Naive thymus-derived CD4-positive, alpha-beta T cell (primary cell): ENCODE measurements at regions not wholly inside any gene's neighbourhood (a gene's known extent, or its start where the extent isn't known, plus 50 kb on each side); places are given as distances from the start of the nearest gene placed in this dataset.

Source experiments
- ATAC-seq: fragments of 150-1000 bp; cut with Tn5 transposase; 2 replicates; pipeline ENCODE4 v1.10.0; 2021; ENCODE audit warnings: mild to moderate bottlenecking, moderate library complexity
- CTCF ChIA-PET: fragments of 350-600 bp; sonication (Branson Sonifier 250); formaldehyde crosslinking; loops from one replicate; lab custom pipeline; 2021; ENCODE audit warnings: antibody characterized with exemption; lab: Charles Lee
- POLR2A ChIA-PET: fragments of 350-600 bp; sonication (Branson Sonifier 250); formaldehyde crosslinking; loops from one replicate; lab custom pipeline; 2021; ENCODE audit warnings: antibody characterized with exemption, inconsistent platforms; lab: Charles Lee
- DNase-seq, 9 donors: peaks; one replicate each; pipeline versions ENCODE4 v3.0.0 to v3.0.0-alpha.2; 2020 to 2022; ENCODE audit warnings: mixed read lengths in 1 of 9
- H3K27ac ChIP-seq: one replicate; pipeline ENCODE4 v1.7.0; 2013; ENCODE audit warnings: mild to moderate bottlenecking, low read depth, low read length, moderate library complexity
- H3K27me3 ChIP-seq, 2 donors: one replicate each; pipeline ENCODE4 v1.7.0; 2013; ENCODE audit warnings: low read length in 2 of 2, mild to moderate bottlenecking in 2 of 2, moderate library complexity in 2 of 2; ENCODE audit not compliant: control insufficient read depth in 2 of 2, insufficient read depth in 2 of 2
- H3K36me3 ChIP-seq, 3 experiments: 1 replicate in 2 of 3; 2 replicates in 1 of 3; pipeline ENCODE4 v1.7.0; 2013; ENCODE audit warnings: low read length in 3 of 3, mild to moderate bottlenecking in 3 of 3, moderate library complexity in 1 of 3; ENCODE audit not compliant: insufficient read depth in 3 of 3, control insufficient read depth in 2 of 3
- H3K4me1 ChIP-seq, 2 donors: one replicate each; pipeline ENCODE4 v1.7.0; 2013; ENCODE audit warnings: low read length in 2 of 2, mild to moderate bottlenecking in 2 of 2, moderate library complexity in 1 of 2; ENCODE audit not compliant: control insufficient read depth in 2 of 2, insufficient read depth in 2 of 2
- H3K4me3 ChIP-seq: 2 replicates; pipeline ENCODE4 v1.7.0; 2013; ENCODE audit warnings: mild to moderate bottlenecking, low read length
- H3K9me3 ChIP-seq, 3 experiments: 1 replicate in 2 of 3; 2 replicates in 1 of 3; pipeline ENCODE4 v1.7.0; 2013; ENCODE audit warnings: low read length in 3 of 3; ENCODE audit not compliant: control insufficient read depth in 2 of 3
- H3K27ac Mint-ChIP-seq, 9 donors: one replicate each; pipeline ENCODE4 v1.8.0; 2020 to 2022; ENCODE audit warnings: mixed read lengths in 9 of 9, mild to moderate bottlenecking in 8 of 9, moderate library complexity in 5 of 9, inconsistent platforms in 2 of 9
- H3K27me3 Mint-ChIP-seq, 5 donors: one replicate each; pipeline ENCODE4 v1.8.0; 2021 to 2022; ENCODE audit warnings: mixed read lengths in 5 of 5, mild to moderate bottlenecking in 1 of 5
- H3K36me3 Mint-ChIP-seq, 5 donors: one replicate each; pipeline ENCODE4 v1.8.0; 2020 to 2022; ENCODE audit warnings: mixed read lengths in 5 of 5, mild to moderate bottlenecking in 3 of 5, inconsistent platforms in 1 of 5
- H3K4me1 Mint-ChIP-seq, 7 donors: one replicate each; pipeline ENCODE4 v1.8.0; 2020 to 2022; ENCODE audit warnings: mixed read lengths in 7 of 7, mild to moderate bottlenecking in 3 of 7, inconsistent platforms in 1 of 7
- H3K4me3 Mint-ChIP-seq, 10 donors: one replicate each; pipeline ENCODE4 v1.8.0; 2020 to 2022; ENCODE audit warnings: mild to moderate bottlenecking in 10 of 10, mixed read lengths in 10 of 10, moderate library complexity in 6 of 10, inconsistent platforms in 2 of 10
- H3K9me3 Mint-ChIP-seq, 11 donors: one replicate each; pipeline ENCODE4 v1.8.0; 2020 to 2022; ENCODE audit warnings: mixed read lengths in 11 of 11, mild to moderate bottlenecking in 4 of 11, inconsistent platforms in 1 of 11, moderate library complexity in 1 of 11
- intact Hi-C, 2 donors: fragments of 100-400 bp; cut with micrococcal nuclease; formaldehyde crosslinking; loops; one replicate each; pipeline ENCODE4 v1.15.1; 2023

DNA sequence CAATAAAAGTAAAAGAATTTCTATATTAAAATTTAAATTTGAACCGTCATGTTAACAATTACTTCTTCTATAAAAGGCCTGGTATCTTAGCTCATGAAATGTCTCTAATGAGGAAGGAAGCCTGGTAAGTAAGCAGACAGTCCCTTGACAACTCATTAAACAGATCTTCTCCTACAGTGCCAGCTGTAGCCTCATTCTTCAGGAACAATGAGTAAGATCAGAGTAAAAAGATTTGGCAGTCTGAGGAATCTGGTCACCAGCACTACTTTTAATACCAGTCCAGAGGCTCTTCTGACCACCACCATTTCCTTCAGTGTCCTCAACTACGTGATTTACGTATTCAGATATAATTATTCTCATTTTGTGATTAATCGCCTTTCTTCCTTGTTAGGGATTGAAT lies 955.0 kb upstream of the ALCAM start:
- no peaks in the 10 kb centered on the region for H3K4me1 Mint-ChIP-seq
- H3K27ac Mint-ChIP-seq, result no peak overlapping the region
- intact Hi-C loops, result no loop called here
- POLR2A ChIA-PET, result no interaction called here
- H3K4me3 Mint-ChIP-seq, result no peak overlapping the region
- no peaks in the 10 kb centered on the region for H3K36me3 ChIP-seq
- CTCF ChIA-PET, result no interaction called here
- ATAC-seq, result no peak
- H3K36me3 Mint-ChIP-seq, result no peaks in the 10 kb centered on the region
- H3K4me1 ChIP-seq, result no peaks in the 10 kb centered on the region
- no peak overlapping the region for H3K4me3 ChIP-seq
- H3K27ac ChIP-seq, result no peak overlapping the region
- H3K9me3 Mint-ChIP-seq, result peaks cover 0 to 11% (median 0%) of the 10 kb centered on the region in 11 donors
- H3K9me3 ChIP-seq, result no peaks in the 10 kb centered on the region
- DNase-seq, result no peak
- no peaks in the 10 kb centered on the region for H3K27me3 ChIP-seq
- H3K27me3 Mint-ChIP-seq, result no peaks in the 10 kb centered on the region

DNA sequence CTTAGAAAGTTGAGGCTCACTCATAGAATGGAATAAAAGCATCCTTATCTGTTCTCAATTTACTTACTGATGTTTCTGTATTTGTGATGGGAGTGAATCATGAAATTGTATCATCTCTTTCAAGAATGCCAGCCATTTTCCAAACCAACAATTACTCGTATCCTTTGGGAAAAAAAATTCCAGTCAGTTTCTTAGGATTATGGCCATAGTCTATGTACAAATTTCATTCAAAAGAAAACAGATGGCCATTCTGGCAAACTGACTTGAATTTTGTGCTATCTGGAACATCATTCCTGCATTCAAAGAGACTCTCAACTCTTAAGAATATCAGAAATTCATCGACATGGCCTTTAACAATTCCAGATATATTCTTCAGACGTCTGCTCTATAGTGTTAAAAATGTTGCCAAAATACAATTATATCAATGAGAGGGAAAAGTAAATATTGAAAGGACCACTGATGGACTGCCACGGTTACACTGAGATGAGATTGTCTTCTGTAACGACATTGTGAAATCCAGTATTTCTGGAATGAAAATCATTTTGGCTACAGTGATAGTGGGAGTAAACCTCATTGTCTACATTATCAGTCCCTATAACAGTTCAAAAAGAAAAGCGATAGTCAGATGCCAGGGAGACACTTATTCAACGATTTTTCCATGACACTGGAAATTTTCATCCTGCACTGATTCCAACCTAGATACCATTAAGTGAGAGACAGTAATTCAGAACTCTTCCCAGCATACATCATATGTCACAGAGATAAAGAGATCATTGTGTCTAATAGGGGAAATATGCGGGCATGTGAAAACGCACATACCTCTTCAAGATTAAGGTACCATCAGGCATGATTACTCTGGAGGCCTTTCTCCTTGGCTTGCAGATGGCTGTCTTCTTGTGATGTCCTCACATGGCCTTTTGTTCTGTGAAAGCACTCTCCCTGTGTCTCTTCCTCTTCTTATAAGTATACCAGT lies 953.8 kb upstream of the ALCAM start:
- no peaks in the 10 kb centered on the region for H3K27me3 ChIP-seq
- H3K4me3 ChIP-seq, result no peak overlapping the region
- H3K36me3 ChIP-seq, result no peaks in the 10 kb centered on the region
- no peaks in the 10 kb centered on the region for H3K9me3 ChIP-seq
- Mint-ChIP-seq H3K27me3 (no peaks in the 10 kb centered on the region), H3K4me3 (no peak overlapping the region), H3K27ac (no peak overlapping the region), H3K9me3 (peaks cover 0 to 11% (median 0%) of the 10 kb centered on the region in 11 donors), H3K4me1 (no peaks in the 10 kb centered on the region), H3K36me3 (no peaks in the 10 kb centered on the region)
- CTCF ChIA-PET, result no interaction called here
- POLR2A ChIA-PET, result no interaction called here
- DNase-seq (no peak), ATAC-seq (no peak)
- no peaks in the 10 kb centered on the region for H3K4me1 ChIP-seq
- intact Hi-C loops, result no loop called here
- H3K27ac ChIP-seq, result no peak overlapping the region

DNA sequence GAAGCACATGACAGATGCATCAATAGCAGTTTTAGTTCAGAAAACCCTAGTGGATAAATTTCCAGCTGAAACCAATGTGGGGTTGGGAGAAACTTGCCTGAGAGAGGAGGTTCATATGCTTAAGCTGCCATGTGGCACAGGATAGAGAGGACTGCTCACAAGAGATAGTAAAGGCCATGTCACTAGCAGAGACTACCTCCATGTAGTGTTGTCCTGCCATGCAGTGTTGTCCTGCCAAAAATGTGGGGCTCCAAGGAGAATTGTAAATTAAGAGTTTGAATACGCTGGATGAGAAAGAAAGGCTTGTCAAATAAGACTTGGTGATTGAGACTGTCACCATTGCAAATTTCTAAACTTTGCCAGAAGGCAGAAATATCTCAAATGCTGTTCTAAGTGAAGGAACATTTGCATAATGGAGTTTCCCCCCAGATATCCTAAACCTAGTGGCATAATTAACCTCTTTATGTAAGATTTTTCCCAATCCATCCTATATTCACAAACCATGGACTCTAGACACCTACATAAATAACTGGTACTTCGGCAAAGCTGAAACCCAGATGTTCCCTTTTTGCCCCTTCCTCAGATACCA lies 938.3 kb upstream of the ALCAM start:
- Histone ChIP-seq H3K27ac (no peak overlapping the region), H3K36me3 (no peaks in the 10 kb centered on the region), H3K9me3 (no peaks in the 10 kb centered on the region), H3K4me1 (no peaks in the 10 kb centered on the region), H3K4me3 (no peak overlapping the region), H3K27me3 (no peaks in the 10 kb centered on the region)
- H3K36me3 Mint-ChIP-seq, result no peaks in the 10 kb centered on the region
- ATAC-seq (no peak), DNase-seq (no peak)
- CTCF ChIA-PET, result no interaction called here
- no peak overlapping the region for H3K4me3 Mint-ChIP-seq
- H3K27ac Mint-ChIP-seq, result no peak overlapping the region
- H3K4me1 Mint-ChIP-seq, result no peaks in the 10 kb centered on the region
- intact Hi-C loops, result no loop called here
- POLR2A ChIA-PET, result no interaction called here
- peaks cover 0 to 3% (median 0%) of the 10 kb centered on the region in 11 donors for H3K9me3 Mint-ChIP-seq
- no peaks in the 10 kb centered on the region for H3K27me3 Mint-ChIP-seq

DNA sequence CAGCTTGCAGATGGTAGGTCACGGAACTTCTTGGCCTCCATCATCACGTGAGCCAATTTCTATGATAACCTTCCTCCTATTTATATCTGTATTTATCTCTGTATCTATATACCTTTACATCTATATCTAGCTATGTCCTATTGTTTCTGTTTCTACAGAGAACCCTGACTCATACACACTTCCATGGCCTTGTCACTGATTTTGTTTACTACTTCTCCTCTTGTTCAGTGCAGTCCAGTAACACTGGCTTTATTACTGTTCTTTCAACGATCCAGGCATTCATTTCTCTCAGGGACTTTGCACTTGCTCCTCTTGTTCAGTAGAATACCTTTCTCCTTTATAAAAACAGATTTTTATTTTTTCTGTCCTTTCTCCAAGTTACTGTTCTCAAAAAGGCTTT lies 937.0 kb upstream of the ALCAM start:
- Mint-ChIP-seq H3K4me1 (no peaks in the 10 kb centered on the region), H3K36me3 (no peaks in the 10 kb centered on the region), H3K27me3 (no peaks in the 10 kb centered on the region), H3K27ac (no peak overlapping the region), H3K9me3 (peaks cover 0 to 6% (median 0%) of the 10 kb centered on the region in 11 donors), H3K4me3 (no peak overlapping the region)
- no peak overlapping the region for H3K4me3 ChIP-seq
- H3K36me3 ChIP-seq, result no peaks in the 10 kb centered on the region
- H3K4me1 ChIP-seq, result no peaks in the 10 kb centered on the region
- H3K27me3 ChIP-seq, result no peaks in the 10 kb centered on the region
- H3K27ac ChIP-seq, result no peak overlapping the region
- ATAC-seq, result no peak
- CTCF ChIA-PET, result no interaction called here
- POLR2A ChIA-PET, result no interaction called here
- intact Hi-C loops, result no loop called here
- no peaks in the 10 kb centered on the region for H3K9me3 ChIP-seq
- no peak for DNase-seq

DNA sequence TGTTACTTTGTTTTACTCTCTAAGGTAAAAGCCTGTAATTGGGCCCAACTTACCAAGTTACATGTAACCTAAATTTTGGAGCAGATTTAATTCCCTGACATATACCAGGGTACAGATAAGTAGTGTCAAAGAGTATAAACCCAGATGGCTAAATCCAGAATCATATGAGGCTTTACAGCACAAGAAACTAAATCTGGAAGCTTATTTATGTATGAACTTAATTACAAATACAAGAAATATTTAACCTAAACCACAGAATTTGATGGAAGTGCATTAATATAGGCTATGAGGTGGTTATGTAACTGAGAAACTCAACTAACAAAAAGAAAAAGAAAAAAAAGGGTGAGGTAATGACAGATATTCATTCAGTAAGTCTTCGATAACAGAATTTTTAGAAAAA lies 930.2 kb upstream of the ALCAM start:
- H3K9me3 ChIP-seq, result no peaks in the 10 kb centered on the region
- Mint-ChIP-seq H3K27me3 (no peaks in the 10 kb centered on the region), H3K4me1 (no peaks in the 10 kb centered on the region), H3K36me3 (no peaks in the 10 kb centered on the region), H3K27ac (no peak overlapping the region), H3K9me3 (peaks cover 0 to 4% (median 0%) of the 10 kb centered on the region in 11 donors), H3K4me3 (no peak overlapping the region)
- no peaks in the 10 kb centered on the region for H3K4me1 ChIP-seq
- DNase-seq, result no peak
- no peaks in the 10 kb centered on the region for H3K36me3 ChIP-seq
- no peaks in the 10 kb centered on the region for H3K27me3 ChIP-seq
- no peak overlapping the region for H3K27ac ChIP-seq
- no peak overlapping the region for H3K4me3 ChIP-seq
- intact Hi-C loops, result no loop called here
- CTCF ChIA-PET, result no interaction called here
- POLR2A ChIA-PET, result no interaction called here
- ATAC-seq, result no peak

DNA sequence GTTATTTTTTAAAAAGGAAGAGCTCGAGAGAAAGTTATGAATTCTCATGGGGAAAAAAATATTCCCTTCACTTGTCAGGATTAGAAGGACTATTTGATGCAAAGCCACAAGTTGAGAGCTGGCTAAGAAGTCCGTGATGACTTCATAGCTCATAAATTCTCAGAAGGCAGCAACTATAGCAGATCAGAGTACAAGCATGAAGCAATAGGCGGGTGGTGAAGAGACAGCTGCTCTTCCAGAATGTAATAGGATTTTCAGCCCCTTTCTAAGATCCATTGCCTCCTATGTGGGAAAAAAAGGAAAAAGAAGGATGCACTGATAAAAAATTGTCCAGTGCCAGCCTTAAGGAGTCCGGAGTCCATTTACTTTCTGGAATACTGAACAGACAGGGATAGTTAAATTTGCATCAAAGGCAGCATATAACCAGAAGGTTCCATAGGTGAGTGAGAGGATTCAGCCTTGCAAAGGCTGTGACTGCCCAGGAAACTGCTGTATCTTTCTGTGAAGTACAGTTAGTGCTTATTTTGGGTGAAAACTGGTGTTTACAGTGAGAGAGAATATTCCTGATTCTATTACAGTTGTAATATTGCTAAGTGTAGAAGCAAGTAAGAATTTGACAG lies 929.5 kb upstream of the ALCAM start:
- no peaks in the 10 kb centered on the region for H3K27me3 ChIP-seq
- H3K4me1 ChIP-seq, result no peaks in the 10 kb centered on the region
- no peaks in the 10 kb centered on the region for H3K9me3 ChIP-seq
- H3K36me3 Mint-ChIP-seq, result no peaks in the 10 kb centered on the region
- H3K27ac ChIP-seq, result no peak overlapping the region
- H3K4me1 Mint-ChIP-seq, result no peaks in the 10 kb centered on the region
- no peaks in the 10 kb centered on the region for H3K27me3 Mint-ChIP-seq
- CTCF ChIA-PET, result no interaction called here
- ATAC-seq, result no peak
- H3K4me3 ChIP-seq, result no peak overlapping the region
- DNase-seq, result no peak
- intact Hi-C loops, result no loop called here
- H3K9me3 Mint-ChIP-seq, result peaks cover 0 to 4% (median 0%) of the 10 kb centered on the region in 11 donors
- H3K4me3 Mint-ChIP-seq, result no peak overlapping the region
- POLR2A ChIA-PET, result no interaction called here
- no peaks in the 10 kb centered on the region for H3K36me3 ChIP-seq
- H3K27ac Mint-ChIP-seq, result no peak overlapping the region
